ENCODE measurements at regions not wholly inside any gene's neighbourhood (a gene's known extent, or its start where the extent isn't known, plus 50 kb on each side); places are given as distances from the start of the nearest gene placed in this dataset.

DNA sequence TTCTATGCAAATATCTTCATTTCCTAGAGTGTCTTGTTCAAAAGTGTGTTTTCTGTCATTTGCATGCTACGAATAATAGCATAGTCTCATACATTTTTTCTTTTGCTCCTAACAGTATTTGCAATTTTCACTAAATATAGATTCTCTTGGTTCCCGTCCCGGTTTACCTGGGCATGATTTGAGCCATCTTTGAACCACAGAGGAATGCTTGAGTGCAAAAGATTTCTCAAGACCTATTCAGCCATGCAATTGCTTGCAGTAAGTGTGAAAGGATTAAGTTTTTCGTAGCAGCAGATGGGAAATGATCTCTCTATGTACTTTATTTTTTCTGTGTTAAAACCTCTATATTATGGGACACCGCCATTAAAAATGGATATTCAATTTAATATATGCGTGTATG is 733.0 kb downstream of the ZPLD1 start:
- no peak for DNase-seq
- H3K36me3 ChIP-seq: no peaks in the 10 kb centered on the region
- H3K27ac ChIP-seq: no peak overlapping the region
- 57 to 58% methylated on average over 6 of the region's 6 CpGs for WGBS, 2 donors
- H3K4me1 ChIP-seq: no peaks in the 10 kb centered on the region
- H3K9me3 ChIP-seq: no peaks in the 10 kb centered on the region
- intact Hi-C loops (cut with DNase I): no loop called here
- H3K4me3 ChIP-seq (replicated peaks in 1 of 3): no peak overlapping the region
- no peaks in the 10 kb centered on the region for H3K27me3 ChIP-seq
- TF ChIP-seq, protein P1, sequence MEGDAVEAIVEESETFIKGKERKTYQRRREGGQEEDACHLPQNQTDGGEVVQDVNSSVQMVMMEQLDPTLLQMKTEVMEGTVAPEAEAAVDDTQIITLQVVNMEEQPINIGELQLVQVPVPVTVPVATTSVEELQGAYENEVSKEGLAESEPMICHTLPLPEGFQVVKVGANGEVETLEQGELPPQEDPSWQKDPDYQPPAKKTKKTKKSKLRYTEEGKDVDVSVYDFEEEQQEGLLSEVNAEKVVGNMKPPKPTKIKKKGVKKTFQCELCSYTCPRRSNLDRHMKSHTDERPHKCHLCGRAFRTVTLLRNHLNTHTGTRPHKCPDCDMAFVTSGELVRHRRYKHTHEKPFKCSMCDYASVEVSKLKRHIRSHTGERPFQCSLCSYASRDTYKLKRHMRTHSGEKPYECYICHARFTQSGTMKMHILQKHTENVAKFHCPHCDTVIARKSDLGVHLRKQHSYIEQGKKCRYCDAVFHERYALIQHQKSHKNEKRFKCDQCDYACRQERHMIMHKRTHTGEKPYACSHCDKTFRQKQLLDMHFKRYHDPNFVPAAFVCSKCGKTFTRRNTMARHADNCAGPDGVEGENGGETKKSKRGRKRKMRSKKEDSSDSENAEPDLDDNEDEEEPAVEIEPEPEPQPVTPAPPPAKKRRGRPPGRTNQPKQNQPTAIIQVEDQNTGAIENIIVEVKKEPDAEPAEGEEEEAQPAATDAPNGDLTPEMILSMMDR (IDR thresholded peaks at IDR 0.05): no peak
- TF ChIP-seq POLR2A (IDR thresholded peaks at IDR 0.05): no peak

DNA sequence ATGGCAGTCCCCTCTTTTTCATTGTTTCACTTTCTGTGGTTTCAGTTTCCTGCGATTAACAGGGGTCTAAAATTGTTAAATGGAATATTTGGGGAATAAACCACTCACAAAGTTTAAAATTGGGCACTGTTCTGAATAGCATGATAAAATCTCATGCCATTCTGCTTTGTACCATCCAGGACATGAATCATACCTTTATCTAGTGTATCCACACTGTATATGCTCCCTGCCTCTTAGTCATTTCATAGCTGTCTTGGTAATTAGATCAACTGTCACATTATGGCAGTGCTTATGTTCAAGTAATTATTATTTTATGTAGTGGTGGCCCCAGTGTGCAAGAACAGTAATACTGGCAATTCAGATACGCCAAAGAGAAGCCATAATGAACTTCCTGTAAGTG is 734.5 kb downstream of the ZPLD1 start:
- Histone ChIP-seq H3K36me3 (no peaks in the 10 kb centered on the region), H3K9me3 (no peaks in the 10 kb centered on the region)
- 85 to 89% methylated on average over 2 of the region's 2 CpGs for WGBS, 2 donors

DNA sequence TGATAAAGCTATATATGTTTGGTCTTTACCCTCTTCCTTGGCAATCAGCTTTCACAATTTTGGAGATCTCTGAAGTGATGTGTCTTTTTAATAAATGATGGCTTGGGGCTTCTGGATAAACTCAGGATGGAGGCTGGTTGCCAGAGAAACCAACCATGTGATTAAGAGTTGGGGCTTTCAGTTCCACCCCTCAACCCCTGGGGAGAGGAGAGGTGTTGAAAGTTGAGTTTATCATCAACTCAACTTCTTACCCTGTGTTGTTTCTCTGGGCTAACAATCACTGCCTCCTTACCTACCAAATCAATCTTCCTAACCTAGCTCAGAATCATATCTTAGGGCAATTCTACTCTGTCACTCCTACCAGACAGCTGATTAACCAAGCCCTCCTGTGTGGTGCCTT is 735.8 kb downstream of the ZPLD1 start:
- Histone ChIP-seq H3K9me3 (no peaks in the 10 kb centered on the region), H3K27me3 (no peaks in the 10 kb centered on the region), H3K4me1 (no peaks in the 10 kb centered on the region), H3K36me3 (no peaks in the 10 kb centered on the region), H3K27ac (no peak overlapping the region), H3K4me3 (replicated peaks in 1 of 3) (no peak overlapping the region)
- intact Hi-C loops (cut with DNase I): no loop called here
- no peak for DNase-seq
- no peak for TF ChIP-seq POLR2A (IDR thresholded peaks at IDR 0.05)
- TF ChIP-seq, protein P1 (IDR thresholded peaks at IDR 0.05): no peak

More for the DNA sequence above, 734.5 kb downstream of the ZPLD1 start:
- DNase-seq: no peak
- no peaks in the 10 kb centered on the region for H3K27me3 ChIP-seq
- no peak overlapping the region for H3K27ac ChIP-seq
- no peaks in the 10 kb centered on the region for H3K4me1 ChIP-seq
- TF ChIP-seq POLR2A (IDR thresholded peaks at IDR 0.05): no peak
- TF ChIP-seq, protein P1 (IDR thresholded peaks at IDR 0.05): no peak
- intact Hi-C loops (cut with DNase I): no loop called here
- H3K4me3 ChIP-seq (replicated peaks in 1 of 3): no peak overlapping the region

DNA sequence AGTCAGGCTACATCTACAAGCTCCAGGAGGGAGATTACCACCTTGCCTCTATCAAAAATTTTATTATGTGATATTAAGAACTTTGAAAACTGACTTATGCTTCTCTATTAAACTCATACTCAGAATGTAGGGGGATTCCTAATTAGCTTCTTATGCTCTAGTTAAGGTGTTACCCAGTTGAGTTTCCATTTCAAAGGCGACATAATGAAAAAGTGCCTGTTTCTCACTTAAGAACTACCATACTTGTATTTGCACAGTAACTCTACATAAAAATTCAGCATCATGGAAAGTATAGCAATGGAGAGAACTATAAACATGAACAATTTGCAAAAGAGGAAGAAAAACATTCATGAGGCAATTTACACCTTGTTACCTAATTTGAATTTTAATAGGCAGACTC is 739.1 kb downstream of the ZPLD1 start:
- Histone ChIP-seq H3K9me3 (no peaks in the 10 kb centered on the region), H3K27ac (no peak overlapping the region), H3K27me3 (no peaks in the 10 kb centered on the region), H3K4me1 (no peaks in the 10 kb centered on the region), H3K4me3 (replicated peaks in 1 of 3) (no peak overlapping the region), H3K36me3 (no peaks in the 10 kb centered on the region)
- intact Hi-C loops (cut with DNase I): no loop called here
- TF ChIP-seq POLR2A (IDR thresholded peaks at IDR 0.05): no peak
- TF ChIP-seq, protein P1 (IDR thresholded peaks at IDR 0.05): no peak
- no peak for DNase-seq
- 89 to 97% methylated on average over 1 of the region's 1 CpG for WGBS, 2 donors

DNA sequence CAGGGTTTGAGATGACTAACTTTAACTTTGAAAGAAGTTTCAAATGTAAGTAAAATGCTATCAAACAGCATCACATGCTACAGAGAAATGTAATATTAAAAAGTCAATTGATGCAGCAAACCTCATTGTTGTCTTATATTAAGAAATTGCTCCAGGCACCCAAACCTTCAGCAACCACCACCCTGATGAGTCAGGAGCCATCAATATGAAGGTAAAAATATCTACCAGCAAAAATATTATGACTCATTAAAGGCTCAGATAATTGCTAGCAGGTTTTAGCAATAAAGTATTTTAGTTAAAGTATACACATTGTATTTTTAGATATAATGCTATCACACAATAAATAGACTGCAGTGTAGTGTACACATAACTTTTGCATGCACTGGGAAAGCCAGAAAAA is 746.3 kb downstream of the ZPLD1 start:
- H3K4me3 ChIP-seq (replicated peaks in 1 of 3): no peak overlapping the region
- no peak overlapping the region for H3K27ac ChIP-seq
- no peak for TF ChIP-seq POLR2A (IDR thresholded peaks at IDR 0.05)
- TF ChIP-seq, protein P1 (IDR thresholded peaks at IDR 0.05): no peak
- intact Hi-C loops (cut with DNase I): no loop called here
- no peak for DNase-seq
- H3K36me3 ChIP-seq: no peaks in the 10 kb centered on the region
- no peaks in the 10 kb centered on the region for H3K27me3 ChIP-seq
- H3K9me3 ChIP-seq: no peaks in the 10 kb centered on the region
- no peaks in the 10 kb centered on the region for H3K4me1 ChIP-seq
